HL-60 (cell line): ENCODE measurements at regions not wholly inside any gene's neighbourhood (a gene's known extent, or its start where the extent isn't known, plus 50 kb on each side); places are given as distances from the start of the nearest gene placed in this dataset.

Experiments
- DNase-seq, 2 experiments: peaks; one replicate each; pipeline ENCODE4 v3.0.0-alpha.2; 2010 to 2020; ENCODE audit warnings: low read depth in 1 of 2, low spot score in 1 of 2
- H3K27ac ChIP-seq: fragments of 250-450 bp; sonication (Bioruptor Pico); replicated peaks from 2 replicates; pipeline ENCODE4 v1.5.1; 2020; ENCODE audit warnings: mild to moderate bottlenecking, moderate library complexity
- H3K27me3 ChIP-seq: fragments of 250-450 bp; sonication (Bioruptor Pico); 2 replicates; pipeline ENCODE4 v1.5.1; 2021; ENCODE audit warnings: mild to moderate bottlenecking, moderate library complexity; ENCODE audit not compliant: insufficient read depth, poor library complexity, severe bottlenecking
- H3K4me3 ChIP-seq: replicated peaks from 2 replicates; pipeline ENCODE4 v1.5.1; 2011; ENCODE audit warnings: mild to moderate bottlenecking, control low read depth, low read length; ENCODE audit not compliant: insufficient read depth
- GABPA ChIP-seq: IDR thresholded peaks from 2 replicates; pipeline ENCODE4 v1.6.1; 2012; ENCODE audit warnings: low read depth
- POLR2AphosphoS5 ChIP-seq: IDR thresholded peaks from 2 replicates; pipeline ENCODE4 v1.6.1; 2012; ENCODE audit warnings: low read depth
- REST ChIP-seq: IDR thresholded peaks from 2 replicates; pipeline ENCODE4 v1.6.1; 2012; ENCODE audit warnings: low read depth; ENCODE audit not compliant: insufficient replicate concordance
- SPI1 ChIP-seq: IDR thresholded peaks from 2 replicates; pipeline ENCODE4 v1.6.1; 2012; ENCODE audit warnings: low read depth, mild to moderate bottlenecking, borderline replicate concordance
- TF ChIP-seq, protein P1 (sequence below): IDR thresholded peaks from one replicate; pipeline ENCODE4 v1.5.1; 2011; ENCODE audit warnings: low read length, control low read depth, inconsistent platforms; ENCODE audit not compliant: insufficient read depth

GRCh38 chr2:186281726-186282125 is 204.3 kb upstream of the ZC3H15 start:
- no peaks in the 10 kb centered on the region for H3K27me3 ChIP-seq
- H3K4me3 ChIP-seq = no peak overlapping the region
- DNase-seq = no peak
- TF ChIP-seq, protein P1, sequence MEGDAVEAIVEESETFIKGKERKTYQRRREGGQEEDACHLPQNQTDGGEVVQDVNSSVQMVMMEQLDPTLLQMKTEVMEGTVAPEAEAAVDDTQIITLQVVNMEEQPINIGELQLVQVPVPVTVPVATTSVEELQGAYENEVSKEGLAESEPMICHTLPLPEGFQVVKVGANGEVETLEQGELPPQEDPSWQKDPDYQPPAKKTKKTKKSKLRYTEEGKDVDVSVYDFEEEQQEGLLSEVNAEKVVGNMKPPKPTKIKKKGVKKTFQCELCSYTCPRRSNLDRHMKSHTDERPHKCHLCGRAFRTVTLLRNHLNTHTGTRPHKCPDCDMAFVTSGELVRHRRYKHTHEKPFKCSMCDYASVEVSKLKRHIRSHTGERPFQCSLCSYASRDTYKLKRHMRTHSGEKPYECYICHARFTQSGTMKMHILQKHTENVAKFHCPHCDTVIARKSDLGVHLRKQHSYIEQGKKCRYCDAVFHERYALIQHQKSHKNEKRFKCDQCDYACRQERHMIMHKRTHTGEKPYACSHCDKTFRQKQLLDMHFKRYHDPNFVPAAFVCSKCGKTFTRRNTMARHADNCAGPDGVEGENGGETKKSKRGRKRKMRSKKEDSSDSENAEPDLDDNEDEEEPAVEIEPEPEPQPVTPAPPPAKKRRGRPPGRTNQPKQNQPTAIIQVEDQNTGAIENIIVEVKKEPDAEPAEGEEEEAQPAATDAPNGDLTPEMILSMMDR = no peak
- no peak for TF ChIP-seq GABPA
- no peak for TF ChIP-seq SPI1
- no peak for TF ChIP-seq REST
- TF ChIP-seq POLR2AphosphoS5 = no peak
- H3K27ac ChIP-seq = no peak overlapping the region

- no peak for DNase-seq
- no peaks in the 10 kb centered on the region for H3K27me3 ChIP-seq
- no peak overlapping the region for H3K27ac ChIP-seq
- no peak for TF ChIP-seq SPI1
- TF ChIP-seq, protein P1 = no peak
- TF ChIP-seq REST = no peak
- no peak for TF ChIP-seq POLR2AphosphoS5
- TF ChIP-seq GABPA = no peak
- no peak overlapping the region for H3K4me3 ChIP-seq
Measured at GRCh38 chr2:186294248-186294888, 191.7 kb upstream of the ZC3H15 start.

- TF ChIP-seq REST (no peak), SPI1 (no peak), GABPA (no peak), POLR2AphosphoS5 (no peak)
- TF ChIP-seq, protein P1 = no peak
- no peak for DNase-seq
- H3K4me3 ChIP-seq = no peak overlapping the region
- H3K27ac ChIP-seq = no peak overlapping the region
- H3K27me3 ChIP-seq = no peaks in the 10 kb centered on the region
Measured at GRCh38 chr2:186299610-186300009, 186.4 kb upstream of the ZC3H15 start.
